ENCODE measurements at regions not wholly inside any gene's neighbourhood (a gene's known extent, or its start where the extent isn't known, plus 50 kb on each side); places are given as distances from the start of the nearest gene placed in this dataset.
"Not testable (repeated sequence)": the region's sequence is repeated elsewhere in the genome, so short reads cannot be mapped to it uniquely, and the experiment has no call there.

- not testable (repeated sequence) for DNase-seq (ENCODE audit: low read depth, low spot score)
These were observed 621.9 kb upstream of the NRP1 start for GRCh38 chr10:33956322-33956721.

- DNase-seq (ENCODE audit: low read depth, low spot score) = no peak
These were observed 621.2 kb upstream of the NRP1 start for GRCh38 chr10:33955676-33956075.

- no peak for DNase-seq (ENCODE audit: low read depth, low spot score)
These were observed 618.4 kb upstream of the NRP1 start for GRCh38 chr10:33952692-33953360.

- DNase-seq (ENCODE audit: low read depth, low spot score) = no peak
These were observed 615.7 kb upstream of the NRP1 start for GRCh38 chr10:33950206-33950605.

- DNase-seq (ENCODE audit: low read depth, low spot score) = no peak
These were observed 613.1 kb upstream of the NRP1 start for GRCh38 chr10:33947544-33947943.

GRCh38 chr10:33945051-33945450 is 610.6 kb upstream of the NRP1 start:
- DNase-seq (ENCODE audit: low read depth, low spot score) = no peak

GRCh38 chr10:33942508-33942907 is 608.0 kb upstream of the NRP1 start:
- DNase-seq (ENCODE audit: low read depth, low spot score) = no peak

GRCh38 chr10:33939892-33940291 is 605.4 kb upstream of the NRP1 start:
- peak; percentile 23 for DNase-seq (ENCODE audit: low read depth, low spot score)

- DNase-seq (ENCODE audit: low read depth, low spot score) = no peak
These were observed 604.9 kb upstream of the NRP1 start for GRCh38 chr10:33939410-33939809.

GRCh38 chr10:33938001-33938400 is 603.5 kb upstream of the NRP1 start:
- DNase-seq (ENCODE audit: low read depth, low spot score) = no peak

GRCh38 chr10:33937036-33937730 is 602.7 kb upstream of the NRP1 start:
- peak; percentile 6 for DNase-seq (ENCODE audit: low read depth, low spot score)

- DNase-seq (ENCODE audit: low read depth, low spot score) = peak; percentile 37
These were observed 600.9 kb upstream of the NRP1 start for GRCh38 chr10:33935350-33935749.

GRCh38 chr10:33930079-33930478 is 595.6 kb upstream of the NRP1 start:
- DNase-seq (ENCODE audit: low read depth, low spot score) = no peak

GRCh38 chr10:33927347-33927746 is 592.9 kb upstream of the NRP1 start:
- no peak for DNase-seq (ENCODE audit: low read depth, low spot score)

GRCh38 chr10:33921970-33922605 is 587.6 kb upstream of the NRP1 start:
- no peak for DNase-seq (ENCODE audit: low read depth, low spot score)

GRCh38 chr10:33920351-33920750 is 585.9 kb upstream of the NRP1 start:
- DNase-seq (ENCODE audit: low read depth, low spot score) = no peak

- no peak for DNase-seq (ENCODE audit: low read depth, low spot score)
These were observed 584.8 kb upstream of the NRP1 start for GRCh38 chr10:33919244-33919643.

GRCh38 chr10:33917069-33917780 is 582.8 kb upstream of the NRP1 start:
- DNase-seq (ENCODE audit: low read depth, low spot score) = no peak

- no peak for DNase-seq (ENCODE audit: low read depth, low spot score)
These were observed 580.3 kb upstream of the NRP1 start for GRCh38 chr10:33914746-33915145.

GRCh38 chr10:33913194-33913593 is 578.7 kb upstream of the NRP1 start:
- no peak for DNase-seq (ENCODE audit: low read depth, low spot score)

GRCh38 chr10:33909476-33909875 is 575.0 kb upstream of the NRP1 start:
- DNase-seq (ENCODE audit: low read depth, low spot score) = not testable (repeated sequence)

- DNase-seq (ENCODE audit: low read depth, low spot score) = no peak
These were observed 566.7 kb upstream of the NRP1 start for GRCh38 chr10:33901166-33901565.

Measured in ELF-1 (cell line).